Calu3 (cell line): ENCODE measurements at regions not wholly inside any gene's neighbourhood (a gene's known extent, or its start where the extent isn't known, plus 50 kb on each side); places are given as distances from the start of the nearest gene placed in this dataset.
A peak's percentile ranks its signal among the peaks of the same experiment; 100 is the strongest.

Experiments
- BruUV-seq: library from RNA; stranded (reverse); fragments of 400-500 nt; replicated peaks from 2 replicates; lab custom pipeline; 2021; lab: Mats Ljungman, UMichigan
- CTCF ChIA-PET: fragments of 300-600 bp; sonication (Branson Sonifier 250); formaldehyde crosslinking; loops from one replicate; lab custom pipeline; 2022; ENCODE audit warnings: antibody characterized with exemption; lab: Charles Lee
- DNase-seq: peaks from one replicate; pipeline ENCODE4 v3.0.0; 2022
- H3K27ac Mint-ChIP-seq: one replicate; pipeline ENCODE4 v1.8.0; 2022; ENCODE audit warnings: mixed read lengths; ENCODE audit not compliant: unreplicated experiment
- H3K27me3 Mint-ChIP-seq: one replicate; pipeline ENCODE4 v1.8.0; 2022; ENCODE audit warnings: mixed read lengths; ENCODE audit not compliant: unreplicated experiment
- H3K36me3 Mint-ChIP-seq: one replicate; pipeline ENCODE4 v1.8.0; 2022; ENCODE audit warnings: mild to moderate bottlenecking, moderate library complexity, mixed read lengths; ENCODE audit not compliant: insufficient read depth, unreplicated experiment
- H3K4me1 Mint-ChIP-seq: one replicate; pipeline ENCODE4 v1.8.0; 2022; ENCODE audit warnings: mild to moderate bottlenecking, low read depth, mixed read lengths; ENCODE audit not compliant: unreplicated experiment
- H3K4me3 Mint-ChIP-seq: one replicate; pipeline ENCODE4 v1.8.0; 2022; ENCODE audit warnings: mild to moderate bottlenecking, low read depth, moderate library complexity, mixed read lengths; ENCODE audit not compliant: unreplicated experiment
- H3K9me3 Mint-ChIP-seq: one replicate; pipeline ENCODE4 v1.8.0; 2022; ENCODE audit warnings: low read depth, mixed read lengths; ENCODE audit not compliant: unreplicated experiment
- intact Hi-C: fragments of 100-400 bp; cut with micrococcal nuclease; formaldehyde crosslinking; loops from one replicate; pipeline ENCODE4 v1.10.0; 2022; ENCODE audit not compliant: unreplicated experiment
- TF ChIP-seq, protein P1 (sequence below): fragments of 200-600 bp; IDR thresholded peaks from one replicate; pipeline ENCODE4 v1.8.0; 2022; ENCODE audit warnings: antibody characterized with exemption; ENCODE audit not compliant: unreplicated experiment

DNA sequence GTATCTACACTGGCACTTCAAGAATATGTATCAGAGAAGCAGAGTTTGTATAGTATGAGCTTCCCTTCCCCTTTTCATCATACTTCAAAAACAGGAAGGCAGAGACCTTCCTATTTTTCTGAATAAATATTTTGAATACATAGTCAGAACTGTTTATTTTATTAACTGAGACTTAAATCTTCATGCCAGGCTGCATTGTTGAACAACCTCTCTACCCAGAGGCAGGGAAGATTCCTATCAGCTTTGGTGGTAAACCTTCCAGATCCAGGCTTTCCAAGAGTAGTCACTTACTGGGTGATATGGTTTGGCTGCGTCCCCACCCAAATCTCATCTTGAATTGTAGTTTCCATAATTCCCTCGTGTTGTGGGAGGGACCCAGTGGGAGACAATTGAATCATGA lies 217.4 kb upstream of the ATP11B start:
- Mint-ChIP-seq H3K27ac (no peak overlapping the region), H3K36me3 (no peaks in the 10 kb centered on the region), H3K9me3 (peaks cover 15% of the 10 kb centered on the region), H3K4me3 (no peak overlapping the region), H3K4me1 (no peaks in the 10 kb centered on the region), H3K27me3 (no peaks in the 10 kb centered on the region)
- CTCF ChIA-PET: interaction anchor here (0.9 kb wide), 1 partner anchor 18 kb away, joined by 3 read pairs; no protein-coding TSS in a partner anchor
- no TSS peak for BruUV-seq
- no peak for DNase-seq
- intact Hi-C loops: no loop called here
- TF ChIP-seq, protein P1, sequence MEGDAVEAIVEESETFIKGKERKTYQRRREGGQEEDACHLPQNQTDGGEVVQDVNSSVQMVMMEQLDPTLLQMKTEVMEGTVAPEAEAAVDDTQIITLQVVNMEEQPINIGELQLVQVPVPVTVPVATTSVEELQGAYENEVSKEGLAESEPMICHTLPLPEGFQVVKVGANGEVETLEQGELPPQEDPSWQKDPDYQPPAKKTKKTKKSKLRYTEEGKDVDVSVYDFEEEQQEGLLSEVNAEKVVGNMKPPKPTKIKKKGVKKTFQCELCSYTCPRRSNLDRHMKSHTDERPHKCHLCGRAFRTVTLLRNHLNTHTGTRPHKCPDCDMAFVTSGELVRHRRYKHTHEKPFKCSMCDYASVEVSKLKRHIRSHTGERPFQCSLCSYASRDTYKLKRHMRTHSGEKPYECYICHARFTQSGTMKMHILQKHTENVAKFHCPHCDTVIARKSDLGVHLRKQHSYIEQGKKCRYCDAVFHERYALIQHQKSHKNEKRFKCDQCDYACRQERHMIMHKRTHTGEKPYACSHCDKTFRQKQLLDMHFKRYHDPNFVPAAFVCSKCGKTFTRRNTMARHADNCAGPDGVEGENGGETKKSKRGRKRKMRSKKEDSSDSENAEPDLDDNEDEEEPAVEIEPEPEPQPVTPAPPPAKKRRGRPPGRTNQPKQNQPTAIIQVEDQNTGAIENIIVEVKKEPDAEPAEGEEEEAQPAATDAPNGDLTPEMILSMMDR: no peak

DNA sequence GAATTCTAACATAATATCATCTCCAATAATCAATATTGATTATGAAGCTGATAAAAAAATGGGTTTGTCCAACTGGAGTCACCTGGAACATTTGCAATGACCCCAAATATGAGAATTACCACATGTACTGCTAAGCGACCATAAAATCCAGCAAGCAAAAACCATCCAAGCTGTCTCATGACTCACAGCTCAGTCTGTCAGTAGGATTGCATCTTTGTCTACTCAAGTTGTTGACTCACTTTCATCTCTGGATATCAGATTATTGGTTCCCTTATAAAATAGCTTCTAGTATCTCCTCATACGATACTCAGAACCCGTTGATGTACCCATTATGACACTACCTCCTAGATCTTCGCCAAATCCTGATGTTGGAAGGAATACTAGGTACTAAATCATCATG lies 209.8 kb upstream of the ATP11B start:
- Mint-ChIP-seq H3K36me3 (no peaks in the 10 kb centered on the region), H3K9me3 (no peaks in the 10 kb centered on the region), H3K4me3 (no peak overlapping the region), H3K4me1 (peaks cover 9% of the 10 kb centered on the region), H3K27me3 (no peaks in the 10 kb centered on the region), H3K27ac (no peak overlapping the region)
- no peak for DNase-seq
- CTCF ChIA-PET: interaction anchor here (0.6 kb wide), 1 partner anchor 13 kb away, joined by 3 read pairs; no protein-coding TSS in a partner anchor
- TF ChIP-seq, protein P1: no peak
- no TSS peak for BruUV-seq
- intact Hi-C loops: no loop called here

DNA sequence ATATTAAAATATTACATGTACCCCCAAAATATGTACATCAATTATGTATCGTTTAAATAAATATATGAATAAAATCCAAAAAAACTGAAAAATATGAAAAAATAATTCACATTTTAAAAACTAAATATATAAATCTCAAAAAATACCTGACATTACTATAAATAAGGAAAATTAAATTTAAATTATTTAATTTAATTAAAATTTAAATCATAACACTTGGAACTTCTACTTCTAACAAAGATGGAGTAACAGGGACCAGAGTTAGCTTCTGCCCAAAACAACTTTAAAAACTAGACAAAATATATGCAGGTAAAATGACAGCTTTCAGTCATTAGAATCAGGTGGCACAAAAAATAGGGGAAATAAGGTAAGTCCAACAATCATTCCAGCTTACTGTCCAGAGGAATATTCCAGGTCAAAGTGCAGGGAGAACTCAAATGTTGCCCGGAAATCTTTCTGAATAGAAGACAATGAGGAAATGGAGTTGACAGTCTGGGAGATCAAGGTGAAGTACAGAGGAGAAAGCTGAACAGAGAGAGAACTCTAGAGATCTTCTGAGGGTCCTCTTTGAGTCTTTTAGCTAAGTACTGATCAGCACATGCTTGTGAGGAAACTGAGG lies 207.7 kb upstream of the ATP11B start:
- TF ChIP-seq, protein P1: no peak
- intact Hi-C loops: no loop called here
- BruUV-seq: no TSS peak
- Mint-ChIP-seq H3K4me1 (peaks cover 9% of the 10 kb centered on the region), H3K36me3 (no peaks in the 10 kb centered on the region), H3K27me3 (no peaks in the 10 kb centered on the region), H3K4me3 (no peak overlapping the region), H3K9me3 (no peaks in the 10 kb centered on the region), H3K27ac (peak overlapping the region; percentile 2)
- no peak for DNase-seq
- CTCF ChIA-PET: no interaction called here

DNA sequence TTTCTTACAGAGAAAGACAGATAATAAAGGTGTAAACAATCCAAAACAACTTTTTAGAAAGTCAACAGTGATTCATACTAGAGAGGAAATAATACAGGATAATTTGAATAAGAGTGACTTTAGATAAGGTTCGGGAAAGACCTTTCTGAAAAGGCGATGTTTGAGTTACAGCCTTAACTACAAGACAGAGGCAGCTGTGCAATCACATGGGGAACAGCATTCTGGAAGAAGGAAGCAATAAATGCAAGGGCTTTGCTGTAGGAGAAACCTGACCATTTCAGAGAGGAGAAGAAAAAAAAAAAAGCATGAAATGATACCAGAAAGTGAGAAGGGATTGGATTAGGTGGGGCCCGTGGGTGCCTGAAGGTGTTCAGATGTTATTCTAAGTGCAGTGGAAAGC lies 200.6 kb upstream of the ATP11B start:
- Mint-ChIP-seq H3K9me3 (no peaks in the 10 kb centered on the region), H3K36me3 (no peaks in the 10 kb centered on the region), H3K4me3 (no peak overlapping the region), H3K27me3 (no peaks in the 10 kb centered on the region), H3K27ac (no peak overlapping the region), H3K4me1 (peaks cover 33% of the 10 kb centered on the region)
- no peak for DNase-seq
- TF ChIP-seq, protein P1: no peak
- CTCF ChIA-PET: no interaction called here
- intact Hi-C loops: no loop called here
- BruUV-seq: no TSS peak
